ENCODE measurements at regions not wholly inside any gene's neighbourhood (a gene's known extent, or its start where the extent isn't known, plus 50 kb on each side); places are given as distances from the start of the nearest gene placed in this dataset.
A peak's percentile ranks its signal among the peaks of the same experiment; 100 is the strongest.

DNA sequence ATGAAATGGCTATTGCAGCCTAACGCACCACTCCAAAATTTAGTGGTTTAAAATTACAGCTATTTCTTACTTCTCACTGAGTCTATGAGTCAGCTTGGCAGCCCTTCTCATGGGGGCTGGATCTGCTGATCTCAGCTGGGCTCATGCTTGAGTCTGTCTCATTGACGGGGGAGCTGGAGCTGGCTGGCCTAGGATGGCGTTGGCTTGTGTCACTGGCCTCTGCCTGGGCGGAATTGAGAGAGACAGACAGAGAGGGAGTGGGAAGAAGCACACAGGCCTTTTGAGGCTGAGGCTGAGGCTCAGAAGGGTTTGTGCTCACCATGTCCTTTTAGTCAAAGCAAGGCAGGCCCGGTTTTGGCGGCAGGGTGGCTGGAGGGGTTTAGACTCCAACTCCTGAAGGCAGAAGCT is 412.1 kb upstream of the MYT1L start:
- H3K27me3 ChIP-seq, result no peaks in the 10 kb centered on the region
- no peak overlapping the region for H3K27ac ChIP-seq
- WGBS, 2 donors, result 55 to 75% methylated on average over 6 of the region's 6 CpGs
- DNase-seq, result peak; percentile 40 to 48
- no peaks in the 10 kb centered on the region for H3K36me3 ChIP-seq
- H3K9me3 ChIP-seq, result no peaks in the 10 kb centered on the region
- no peaks in the 10 kb centered on the region for H3K4me1 ChIP-seq
- TF ChIP-seq CTCF (IDR thresholded peaks at IDR 0.05), result no peak
- no peak for TF ChIP-seq POLR2A (IDR thresholded peaks at IDR 0.05)
- intact Hi-C loops (cut with DNase I), result no loop called here
- no peak overlapping the region for H3K4me3 ChIP-seq (replicated peaks in 1 of 3)

DNA sequence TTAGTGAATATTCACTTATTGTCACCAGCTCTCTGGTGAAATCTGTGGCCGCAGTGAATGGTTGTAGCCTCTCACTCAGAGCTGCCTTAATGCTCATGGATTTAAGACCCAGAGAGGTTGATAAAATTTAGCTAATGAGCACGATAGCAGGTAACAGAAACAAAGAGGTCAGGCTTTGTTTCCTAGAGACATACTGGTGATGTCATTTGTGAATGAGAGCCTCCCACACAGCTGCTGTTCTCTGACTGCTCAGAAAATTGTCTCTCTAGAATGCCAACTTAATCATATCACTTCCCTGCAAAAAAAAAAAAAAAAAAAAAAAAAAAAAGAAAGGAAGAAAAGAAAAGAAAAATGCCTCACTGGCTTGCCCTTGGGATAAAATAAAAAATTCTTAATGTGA is 411.7 kb upstream of the MYT1L start:
- Histone ChIP-seq H3K9me3 (no peaks in the 10 kb centered on the region), H3K4me3 (replicated peaks in 1 of 3) (no peak overlapping the region), H3K27ac (no peak overlapping the region), H3K4me1 (no peaks in the 10 kb centered on the region), H3K36me3 (no peaks in the 10 kb centered on the region), H3K27me3 (no peaks in the 10 kb centered on the region)
- no peak for DNase-seq
- no peak for TF ChIP-seq CTCF (IDR thresholded peaks at IDR 0.05)
- no peak for TF ChIP-seq POLR2A (IDR thresholded peaks at IDR 0.05)
- 78 to 82% methylated on average over 2 of the region's 2 CpGs for WGBS, 2 donors
- intact Hi-C loops (cut with DNase I), result no loop called here

DNA sequence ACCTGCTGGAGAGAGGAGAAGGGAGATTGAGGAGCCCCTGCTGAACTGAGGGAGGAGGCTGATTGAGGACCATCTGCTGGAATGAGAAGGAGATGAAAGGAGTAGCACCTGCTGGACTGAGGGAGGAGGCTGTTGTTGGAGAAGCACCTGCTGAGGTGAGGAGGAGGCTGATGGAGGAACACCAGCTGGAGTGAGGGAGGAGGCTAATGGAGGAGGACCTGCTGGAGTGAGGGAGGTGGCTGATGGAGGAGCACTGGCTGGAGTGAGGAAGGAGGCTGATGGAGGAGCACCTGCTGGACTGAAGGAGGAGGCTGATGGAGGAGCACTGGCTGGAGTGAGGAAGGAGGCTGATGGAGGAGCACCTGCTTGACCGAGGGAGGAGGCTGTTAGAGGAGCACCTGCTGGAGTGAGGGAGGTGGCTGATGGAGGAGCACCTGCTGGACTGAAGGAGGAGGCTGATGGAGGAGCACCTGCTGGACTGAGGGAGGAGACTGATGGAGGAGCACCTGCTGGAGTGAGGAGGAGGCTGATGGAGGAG is 409.2 kb upstream of the MYT1L start:
- no peak overlapping the region for H3K4me3 ChIP-seq (replicated peaks in 1 of 3)
- H3K27ac ChIP-seq, result no peak overlapping the region
- no peaks in the 10 kb centered on the region for H3K9me3 ChIP-seq
- intact Hi-C loops (cut with DNase I), result no loop called here
- H3K4me1 ChIP-seq, result no peaks in the 10 kb centered on the region
- H3K27me3 ChIP-seq, result no peaks in the 10 kb centered on the region
- H3K36me3 ChIP-seq, result no peaks in the 10 kb centered on the region
- TF ChIP-seq POLR2A (IDR thresholded peaks at IDR 0.05), result no peak
- TF ChIP-seq CTCF (IDR thresholded peaks at IDR 0.05), result no peak
- 88 to 89% methylated on average over 1 of the region's 1 CpG for WGBS, 2 donors
- DNase-seq, result no peak

DNA sequence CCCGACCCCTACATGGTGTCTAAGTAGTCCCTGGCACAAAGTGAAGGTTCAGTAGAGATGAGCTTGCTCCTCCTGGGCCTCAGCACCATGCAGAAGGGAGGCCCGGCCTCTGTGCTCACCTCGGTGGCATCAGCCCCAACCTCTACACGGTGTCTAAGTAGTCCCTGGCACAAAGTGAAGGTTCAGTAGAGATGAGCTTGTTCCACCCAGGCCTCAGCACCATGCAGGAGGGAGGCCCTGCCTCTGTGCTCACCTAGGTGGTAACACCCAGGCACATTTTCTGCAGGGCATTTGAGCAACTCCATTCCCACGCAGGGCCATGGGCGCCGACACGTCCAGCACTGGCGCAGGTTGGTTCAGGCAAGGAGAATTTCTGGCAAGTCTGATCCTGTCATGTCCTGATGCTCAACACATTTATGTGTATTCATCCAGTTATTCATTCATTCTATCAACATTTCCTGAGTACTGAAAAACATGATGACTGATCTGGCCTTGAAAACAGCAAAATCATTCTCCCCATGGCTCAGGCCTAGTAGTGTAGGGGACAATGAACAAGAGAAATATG is 408.2 kb upstream of the MYT1L start:
- whole genome bisulfite sequencing, 2 donors, result 93 to 94% methylated on average over 5 to 6 of the region's 9 CpGs

More for the DNA sequence above, 408.2 kb upstream of the MYT1L start:
- no peak overlapping the region for H3K4me3 ChIP-seq (replicated peaks in 1 of 3)
- no peaks in the 10 kb centered on the region for H3K27me3 ChIP-seq
- no peak overlapping the region for H3K27ac ChIP-seq
- no peaks in the 10 kb centered on the region for H3K9me3 ChIP-seq
- intact Hi-C loops (cut with DNase I), result no loop called here
- TF ChIP-seq POLR2A (IDR thresholded peaks at IDR 0.05), result no peak
- no peak for TF ChIP-seq CTCF (IDR thresholded peaks at IDR 0.05)
- no peaks in the 10 kb centered on the region for H3K4me1 ChIP-seq
- no peaks in the 10 kb centered on the region for H3K36me3 ChIP-seq
- DNase-seq, result no peak

All from thyroid gland (tissue), 4 donors.